MCF 10A (cell line): ENCODE measurements at regions not wholly inside any gene's neighbourhood (a gene's known extent, or its start where the extent isn't known, plus 50 kb on each side); places are given as distances from the start of the nearest gene placed in this dataset.

Experiments used
- BruUV-seq: library from RNA; stranded (reverse); fragments of 400-500 nt; replicated peaks from 2 replicates; lab custom pipeline; 2021; lab: Mats Ljungman, UMichigan
- CTCF ChIA-PET: fragments of 300-600 bp; sonication (Branson Sonifier 250); formaldehyde crosslinking; extraction: SDS; loops from one replicate; lab custom pipeline; 2021; ENCODE audit warnings: antibody characterized with exemption, inconsistent platforms; lab: Yijun Ruan, JAX
- POLR2A ChIA-PET: fragments of 300-600, 350-650 bp; sonication (Branson Sonifier 250); formaldehyde crosslinking; extraction: SDS; loops from one replicate; lab custom pipeline; 2020; ENCODE audit warnings: antibody characterized with exemption, inconsistent platforms; lab: Yijun Ruan, JAX
- DNase-seq: peaks from one replicate; pipeline ENCODE4 v3.0.0-alpha.2; 2018; ENCODE audit not compliant: unreplicated experiment
- H3K27ac Mint-ChIP-seq: one replicate; pipeline ENCODE4 v1.8.0; 2022; ENCODE audit warnings: mild to moderate bottlenecking, low read depth, mixed read lengths; ENCODE audit not compliant: unreplicated experiment
- H3K27me3 Mint-ChIP-seq: one replicate; pipeline ENCODE4 v1.8.0; 2022; ENCODE audit warnings: mixed read lengths; ENCODE audit not compliant: insufficient read depth, unreplicated experiment
- H3K36me3 Mint-ChIP-seq: one replicate; pipeline ENCODE4 v1.8.0; 2022; ENCODE audit warnings: mild to moderate bottlenecking, moderate library complexity, mixed read lengths; ENCODE audit not compliant: insufficient read depth, unreplicated experiment
- H3K4me1 Mint-ChIP-seq: one replicate; pipeline ENCODE4 v1.8.0; 2022; ENCODE audit warnings: mixed read lengths; ENCODE audit not compliant: insufficient read depth, unreplicated experiment
- H3K4me3 Mint-ChIP-seq: one replicate; pipeline ENCODE4 v1.8.0; 2022; ENCODE audit warnings: mild to moderate bottlenecking, moderate library complexity, mixed read lengths; ENCODE audit not compliant: unreplicated experiment
- H3K9me3 Mint-ChIP-seq: one replicate; pipeline ENCODE4 v1.8.0; 2022; ENCODE audit warnings: mixed read lengths; ENCODE audit not compliant: unreplicated experiment
- intact Hi-C: fragments of 100-400 bp; cut with micrococcal nuclease; formaldehyde crosslinking; loops from 2 replicates; pipeline ENCODE4 v1.14.1; 2022
- TF ChIP-seq, protein P1 (sequence below): fragments of 200-600 bp; IDR thresholded peaks from one replicate; pipeline ENCODE4 v1.8.0; 2022; ENCODE audit warnings: antibody characterized with exemption, mild to moderate bottlenecking; ENCODE audit not compliant: unreplicated experiment

DNA sequence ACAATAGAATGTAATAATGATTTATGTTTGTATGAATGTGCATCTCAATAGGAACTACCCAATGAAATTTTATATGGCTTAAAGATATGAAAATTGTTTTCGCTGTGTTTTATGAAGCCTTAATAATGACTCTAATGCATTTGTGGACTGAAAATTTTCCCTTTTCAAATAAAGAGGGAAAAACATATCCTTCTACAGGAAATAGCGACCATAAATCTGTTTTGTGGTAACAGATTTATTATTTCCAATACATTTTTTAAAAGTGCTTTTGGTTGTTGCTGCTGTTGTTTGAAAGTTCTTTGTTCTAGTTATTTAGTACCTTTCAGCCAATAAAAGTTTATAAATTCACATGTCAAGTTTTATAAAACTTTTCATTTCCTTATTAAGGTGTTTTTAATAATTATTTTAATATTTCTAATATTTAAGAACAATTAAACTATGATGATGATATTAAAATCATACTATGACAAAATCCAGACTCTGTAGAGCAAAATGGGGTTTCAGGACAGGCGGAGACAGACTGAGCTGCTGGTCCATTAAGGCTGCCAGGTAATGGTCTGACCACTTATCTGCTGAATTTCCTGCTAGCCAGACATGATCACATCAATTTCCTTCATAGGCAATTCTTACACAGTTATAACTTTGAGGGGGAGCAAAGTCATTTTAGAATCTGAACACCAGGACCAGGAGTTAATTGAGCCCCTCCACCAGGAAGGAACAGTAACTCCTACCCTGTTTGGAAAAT lies 65.7 kb upstream of the NEUROD1 start:
- TF ChIP-seq, protein P1, sequence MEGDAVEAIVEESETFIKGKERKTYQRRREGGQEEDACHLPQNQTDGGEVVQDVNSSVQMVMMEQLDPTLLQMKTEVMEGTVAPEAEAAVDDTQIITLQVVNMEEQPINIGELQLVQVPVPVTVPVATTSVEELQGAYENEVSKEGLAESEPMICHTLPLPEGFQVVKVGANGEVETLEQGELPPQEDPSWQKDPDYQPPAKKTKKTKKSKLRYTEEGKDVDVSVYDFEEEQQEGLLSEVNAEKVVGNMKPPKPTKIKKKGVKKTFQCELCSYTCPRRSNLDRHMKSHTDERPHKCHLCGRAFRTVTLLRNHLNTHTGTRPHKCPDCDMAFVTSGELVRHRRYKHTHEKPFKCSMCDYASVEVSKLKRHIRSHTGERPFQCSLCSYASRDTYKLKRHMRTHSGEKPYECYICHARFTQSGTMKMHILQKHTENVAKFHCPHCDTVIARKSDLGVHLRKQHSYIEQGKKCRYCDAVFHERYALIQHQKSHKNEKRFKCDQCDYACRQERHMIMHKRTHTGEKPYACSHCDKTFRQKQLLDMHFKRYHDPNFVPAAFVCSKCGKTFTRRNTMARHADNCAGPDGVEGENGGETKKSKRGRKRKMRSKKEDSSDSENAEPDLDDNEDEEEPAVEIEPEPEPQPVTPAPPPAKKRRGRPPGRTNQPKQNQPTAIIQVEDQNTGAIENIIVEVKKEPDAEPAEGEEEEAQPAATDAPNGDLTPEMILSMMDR: no peak
- H3K4me1 Mint-ChIP-seq: peaks cover 6% of the 10 kb centered on the region
- H3K4me3 Mint-ChIP-seq: no peak overlapping the region
- DNase-seq: no peak
- no TSS peak for BruUV-seq
- no peaks in the 10 kb centered on the region for H3K27me3 Mint-ChIP-seq
- H3K36me3 Mint-ChIP-seq: no peaks in the 10 kb centered on the region
- ChIA-PET POLR2A (no interaction called here), CTCF (interaction anchor here (0.9 kb wide), 1 partner anchor 331 kb away, joined by 3 read pairs; no protein-coding TSS in a partner anchor)
- intact Hi-C loops: no loop called here
- H3K27ac Mint-ChIP-seq: no peak overlapping the region
- no peaks in the 10 kb centered on the region for H3K9me3 Mint-ChIP-seq

- Mint-ChIP-seq H3K4me1 (peaks cover 6% of the 10 kb centered on the region), H3K36me3 (no peaks in the 10 kb centered on the region), H3K4me3 (no peak overlapping the region), H3K27ac (no peak overlapping the region), H3K27me3 (no peaks in the 10 kb centered on the region), H3K9me3 (no peaks in the 10 kb centered on the region)
- POLR2A ChIA-PET: interaction anchor here (0.6 kb wide), 1 partner anchor 318 kb away, joined by 3 read pairs; no protein-coding TSS in a partner anchor
- intact Hi-C loops: no loop called here
- TF ChIP-seq, protein P1: no peak
- DNase-seq: peak; percentile 11
- CTCF ChIA-PET: no interaction called here
- BruUV-seq: no TSS peak
Observed at GRCh38 chr2:181746844-181747243, 66.5 kb upstream of the NEUROD1 start.

DNA sequence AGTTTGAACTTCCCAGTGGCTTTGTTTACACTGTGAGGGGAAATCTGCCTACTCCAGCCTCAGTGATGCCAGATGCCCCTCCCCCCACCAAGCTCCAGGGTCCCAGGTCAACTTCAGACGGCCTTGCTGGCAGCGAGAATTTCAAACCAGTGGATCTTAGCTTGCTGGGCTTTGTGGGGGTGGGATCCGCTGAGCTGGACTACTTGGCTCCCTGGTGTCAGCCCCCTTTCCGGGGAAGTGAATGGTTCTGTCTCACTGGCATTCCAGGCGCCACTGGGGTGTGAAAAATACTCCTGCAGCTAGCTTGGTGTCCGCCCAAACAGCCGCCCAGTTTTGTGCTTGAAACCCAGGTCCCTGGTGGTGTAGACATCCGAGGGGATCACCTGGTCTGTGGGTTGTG lies 70.0 kb upstream of the NEUROD1 start:
- no TSS peak for BruUV-seq
- no peaks in the 10 kb centered on the region for H3K4me1 Mint-ChIP-seq
- DNase-seq: no peak
- ChIA-PET POLR2A (no interaction called here), CTCF (interaction anchor here (0.8 to 0.9 kb wide), 2 partner anchors 41 to 316 kb away, joined by 3 to 4 read pairs; no protein-coding TSS in a partner anchor)
- no peak overlapping the region for H3K27ac Mint-ChIP-seq
- intact Hi-C loops: no loop called here
- H3K27me3 Mint-ChIP-seq: no peaks in the 10 kb centered on the region
- H3K4me3 Mint-ChIP-seq: no peak overlapping the region
- H3K9me3 Mint-ChIP-seq: no peaks in the 10 kb centered on the region
- TF ChIP-seq, protein P1: no peak
- H3K36me3 Mint-ChIP-seq: no peaks in the 10 kb centered on the region

GRCh38 chr2:181751266-181752030 lies 71.1 kb upstream of the NEUROD1 start:
- Mint-ChIP-seq H3K27me3 (no peaks in the 10 kb centered on the region), H3K36me3 (no peaks in the 10 kb centered on the region), H3K9me3 (no peaks in the 10 kb centered on the region), H3K4me1 (no peaks in the 10 kb centered on the region), H3K4me3 (no peak overlapping the region), H3K27ac (no peak overlapping the region)
- TF ChIP-seq, protein P1: no peak
- DNase-seq: no peak
- POLR2A ChIA-PET: no interaction called here
- CTCF ChIA-PET: interaction anchor here (0.6 kb wide), 2 partner anchors 14 to 326 kb away, joined by 3 read pairs; no protein-coding TSS in a partner anchor
- intact Hi-C loops: no loop called here
- no TSS peak for BruUV-seq
